NOMO-1 treated with DMSO at 0.1 percent for 48 hours (cell line): ENCODE measurements at regions not wholly inside any gene's neighbourhood (a gene's known extent, or its start where the extent isn't known, plus 50 kb on each side); places are given as distances from the start of the nearest gene placed in this dataset.
"Not testable (repeated sequence)": the region's sequence is repeated elsewhere in the genome, so short reads cannot be mapped to it uniquely, and the experiment has no call there.

Experiments used
- DNase-seq: peaks from one replicate; lab custom pipeline; 2025; ENCODE audit not compliant: unreplicated experiment; lab: John Stamatoyannopoulos, UW

- DNase-seq = no peak
Observed at GRCh38 chr7:145478541-145478940, 638.1 kb upstream of the CNTNAP2 start.

- DNase-seq = no peak
Observed at GRCh38 chr7:145474009-145474686, 638.3 kb upstream of the TPK1 start.

GRCh38 chr7:145471883-145472282 lies 636.0 kb upstream of the TPK1 start:
- no peak for DNase-seq

GRCh38 chr7:145464287-145464686 lies 628.4 kb upstream of the TPK1 start:
- no peak for DNase-seq

- no peak for DNase-seq
Observed at GRCh38 chr7:145462463-145462862, 626.6 kb upstream of the TPK1 start.

DNA sequence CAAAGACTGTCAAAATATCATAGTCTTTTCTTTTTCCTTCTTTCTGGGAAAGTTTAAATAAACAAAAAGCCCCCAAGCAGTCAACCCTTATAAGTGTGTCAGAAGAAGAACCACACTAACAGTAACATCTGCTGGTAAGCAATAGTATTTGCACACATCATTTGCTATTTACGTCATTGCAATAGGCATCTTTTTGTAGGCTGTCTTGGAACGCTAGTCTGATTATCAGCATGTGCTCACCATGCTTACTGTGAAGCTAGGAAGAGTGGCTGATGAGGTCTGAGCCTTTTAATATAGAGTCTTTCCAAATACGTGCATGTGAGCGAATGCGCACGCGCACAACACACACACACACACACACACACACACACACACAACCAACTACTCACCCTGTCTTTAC lies 599.0 kb upstream of the TPK1 start:
- no peak for DNase-seq

DNA sequence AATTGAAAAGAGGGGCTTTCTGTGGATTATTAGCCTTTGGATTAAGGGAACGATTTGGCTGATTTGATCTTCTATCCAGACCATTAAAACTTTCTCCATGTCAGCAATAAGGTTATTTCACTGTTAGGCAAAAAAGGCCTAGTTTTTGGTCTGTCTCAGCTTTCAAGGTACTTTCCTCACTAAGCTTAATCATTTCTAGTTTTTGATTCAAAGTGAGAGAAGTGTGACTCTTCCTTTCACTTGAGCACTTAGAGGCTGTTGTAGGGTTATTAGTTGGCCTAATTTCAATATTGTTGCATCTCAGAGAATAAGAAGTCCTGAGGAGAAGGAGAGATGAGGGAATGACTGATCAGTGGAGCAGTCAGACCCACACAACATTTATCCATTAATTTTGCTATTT lies 596.0 kb upstream of the TPK1 start:
- no peak for DNase-seq

- not testable (repeated sequence) for DNase-seq
Observed at GRCh38 chr7:145418481-145418880, 582.6 kb upstream of the TPK1 start.

DNA sequence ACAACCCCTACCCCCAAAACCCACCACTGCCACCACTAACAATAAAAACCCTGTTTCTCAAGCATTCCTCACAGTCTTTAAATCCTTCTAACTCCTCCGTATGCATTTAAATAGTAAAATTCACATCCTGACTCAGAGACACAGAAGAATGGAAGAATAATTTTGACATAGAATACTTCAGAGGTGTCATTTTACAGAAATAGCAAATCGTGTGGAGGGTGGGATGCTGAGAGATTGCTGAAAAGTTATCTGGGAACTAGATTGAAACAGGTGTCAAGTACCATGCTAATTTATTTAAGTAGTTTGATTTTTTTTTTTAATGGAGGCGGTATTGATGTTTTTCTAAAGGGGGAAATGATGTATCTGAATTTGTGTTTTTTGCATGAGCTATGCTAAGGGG lies 575.2 kb upstream of the TPK1 start:
- DNase-seq = no peak

- DNase-seq = no peak
Observed at GRCh38 chr7:145398758-145399157, 562.9 kb upstream of the TPK1 start.

DNA sequence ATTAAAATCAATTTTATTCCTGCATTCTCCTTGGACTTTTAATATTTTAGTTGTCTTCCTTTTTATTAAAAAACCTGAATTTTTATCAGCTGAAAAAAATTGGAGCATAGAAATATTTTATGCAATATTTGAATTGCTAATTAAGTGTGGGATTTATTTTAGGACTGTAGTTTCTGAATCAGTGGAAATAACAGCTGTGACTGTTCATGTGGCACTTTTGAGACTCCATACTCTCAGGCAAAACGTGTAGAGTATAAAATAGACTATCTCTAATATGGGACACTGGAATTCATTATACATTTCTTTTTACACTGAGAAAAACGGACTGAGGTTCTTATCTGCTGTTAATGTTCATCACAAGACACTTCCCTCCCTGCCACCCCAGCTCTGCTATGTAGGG lies 558.3 kb upstream of the TPK1 start:
- no peak for DNase-seq

DNA sequence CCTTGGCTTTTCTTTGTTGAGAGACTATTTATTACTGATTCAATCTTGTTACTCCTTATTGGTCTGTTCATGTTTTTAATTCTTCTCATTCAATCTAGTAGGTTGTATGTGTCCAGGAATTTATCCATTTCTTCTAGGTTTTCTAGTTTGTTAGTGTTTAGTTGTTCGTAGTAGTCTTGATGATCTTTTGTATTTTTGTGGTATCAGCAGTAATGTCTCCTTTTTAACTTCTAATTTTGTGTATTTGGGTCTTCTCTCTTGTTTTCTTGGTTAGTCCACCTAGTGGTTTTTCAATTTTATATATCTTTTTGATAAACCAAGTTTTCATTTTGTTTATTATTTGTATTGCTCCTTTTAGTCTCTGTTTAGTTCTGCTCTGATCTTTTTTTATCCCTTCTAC lies 546.9 kb upstream of the TPK1 start:
- DNase-seq = no peak

- no peak for DNase-seq
Observed at GRCh38 chr7:145378197-145378596, 542.3 kb upstream of the TPK1 start.

DNA sequence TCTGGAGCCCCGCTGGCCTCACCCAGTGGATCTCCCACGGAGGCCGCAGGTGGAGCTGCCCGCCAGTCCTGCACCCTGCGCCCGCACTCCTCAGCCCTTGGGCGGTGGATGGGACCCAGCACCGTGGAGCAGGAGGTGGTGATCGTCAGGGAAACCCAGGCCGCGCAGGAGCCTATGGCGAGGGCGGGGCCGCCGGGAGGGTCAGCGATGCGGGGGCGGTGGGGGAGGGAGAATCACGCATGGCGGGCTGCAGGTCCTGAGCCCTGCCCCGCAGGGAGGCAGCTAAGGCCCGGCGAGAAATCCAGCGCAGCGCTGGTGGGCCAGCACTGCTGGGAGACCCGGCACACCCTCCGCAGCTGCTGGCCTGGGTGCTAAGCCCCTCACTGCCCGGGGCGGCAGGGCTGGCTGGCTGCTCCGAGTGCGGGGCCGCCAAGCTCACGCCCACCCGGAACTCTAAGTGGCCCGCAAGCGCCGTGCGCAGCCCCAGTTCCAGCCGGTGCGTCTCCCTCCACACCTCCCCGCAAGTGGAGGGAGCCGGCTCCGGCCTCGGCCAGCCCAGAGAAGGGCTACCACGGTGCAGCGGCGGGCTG lies 524.8 kb upstream of the TPK1 start:
- DNase-seq = no peak

- no peak for DNase-seq
Observed at GRCh38 chr7:145350334-145350733, 514.5 kb upstream of the TPK1 start.

- not testable (repeated sequence) for DNase-seq
Observed at GRCh38 chr7:145349452-145349851, 513.6 kb upstream of the TPK1 start.

GRCh38 chr7:145347271-145347670 lies 511.4 kb upstream of the TPK1 start:
- DNase-seq = no peak

DNA sequence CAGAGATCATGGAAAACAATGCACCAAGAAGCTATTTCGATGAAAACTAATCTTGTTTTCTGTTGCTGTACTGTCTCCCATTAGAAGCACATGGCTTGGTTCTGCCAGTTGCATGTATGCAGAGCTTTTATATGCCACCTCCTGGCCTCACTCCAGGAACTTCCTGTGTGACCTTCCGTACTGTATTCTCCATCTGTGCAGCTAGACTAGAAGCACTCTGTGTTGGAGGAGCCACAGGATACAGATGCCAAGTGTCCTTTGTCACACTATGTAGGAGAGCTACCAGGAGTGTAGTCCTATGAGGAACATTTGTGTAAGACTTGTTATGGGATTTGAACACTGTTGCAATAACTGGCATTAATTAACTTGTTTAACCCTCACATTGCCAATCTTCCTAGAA lies 503.5 kb upstream of the TPK1 start:
- no peak for DNase-seq

- DNase-seq = no peak
Observed at GRCh38 chr7:145331522-145331921, 495.7 kb upstream of the TPK1 start.

GRCh38 chr7:145331076-145331475 lies 495.2 kb upstream of the TPK1 start:
- DNase-seq = no peak

DNA sequence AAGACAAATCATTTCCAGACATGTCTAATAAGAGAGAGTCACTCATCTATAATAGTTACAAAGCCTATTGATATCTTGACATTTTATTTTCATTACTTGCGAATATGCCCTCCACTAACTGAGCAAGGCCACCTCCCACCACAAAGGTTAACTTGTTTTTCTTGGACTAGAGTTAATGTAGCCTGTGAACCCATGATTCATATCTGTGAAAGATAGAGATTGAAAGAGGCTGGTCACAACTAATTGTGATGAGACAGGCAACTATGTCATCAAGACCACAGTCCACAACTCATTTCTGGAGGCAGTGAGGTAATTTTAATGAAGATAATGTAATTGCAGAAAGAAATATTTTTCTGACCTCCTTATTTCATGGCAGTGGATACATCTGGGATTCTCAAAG lies 491.8 kb upstream of the TPK1 start:
- DNase-seq = no peak

DNA sequence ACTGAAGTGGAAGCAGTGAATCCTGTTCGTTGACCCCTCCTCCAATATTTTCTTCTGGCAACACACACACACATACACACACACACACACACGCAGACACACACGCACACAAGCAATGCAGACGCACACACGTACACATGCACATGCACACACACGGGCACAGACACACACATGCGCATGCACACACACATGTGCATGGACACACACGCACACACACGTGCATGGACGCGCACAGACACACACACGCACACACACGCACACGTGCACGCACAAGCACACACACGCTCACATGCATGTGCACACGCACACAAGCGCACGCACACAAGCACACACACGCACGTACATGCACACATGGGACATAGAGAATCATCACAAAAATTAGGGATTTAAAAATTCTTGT lies 488.2 kb upstream of the TPK1 start:
- DNase-seq = no peak

DNA sequence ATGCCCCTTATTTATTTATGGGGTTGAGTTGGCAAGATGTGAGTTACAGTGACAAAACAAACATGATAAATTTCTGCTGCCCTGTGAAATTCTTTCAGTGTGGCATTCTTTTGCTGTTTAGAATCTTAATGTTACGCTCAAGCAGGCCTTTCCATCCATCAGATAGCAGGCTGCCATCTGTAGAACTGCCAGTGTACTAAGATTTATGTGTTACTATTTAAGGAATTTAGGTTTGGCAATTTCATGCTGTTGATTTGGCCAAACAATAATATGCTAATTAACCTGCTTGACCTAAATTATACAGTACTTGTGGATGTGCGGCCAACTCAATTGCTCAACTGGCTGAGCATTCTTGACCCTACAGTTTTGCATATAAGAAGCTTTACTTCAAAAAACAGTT lies 477.7 kb upstream of the TPK1 start:
- DNase-seq = no peak
